HG03064 (cell line): ENCODE measurements at regions not wholly inside any gene's neighbourhood (a gene's known extent, or its start where the extent isn't known, plus 50 kb on each side); places are given as distances from the start of the nearest gene placed in this dataset.

ENCODE experiments used
- ATAC-seq: cut with Tn5 transposase; IDR thresholded peaks from one replicate; pipeline ENCODE4 v1.9.1; 2021; ENCODE audit warnings: low read depth; ENCODE audit not compliant: unreplicated experiment

DNA sequence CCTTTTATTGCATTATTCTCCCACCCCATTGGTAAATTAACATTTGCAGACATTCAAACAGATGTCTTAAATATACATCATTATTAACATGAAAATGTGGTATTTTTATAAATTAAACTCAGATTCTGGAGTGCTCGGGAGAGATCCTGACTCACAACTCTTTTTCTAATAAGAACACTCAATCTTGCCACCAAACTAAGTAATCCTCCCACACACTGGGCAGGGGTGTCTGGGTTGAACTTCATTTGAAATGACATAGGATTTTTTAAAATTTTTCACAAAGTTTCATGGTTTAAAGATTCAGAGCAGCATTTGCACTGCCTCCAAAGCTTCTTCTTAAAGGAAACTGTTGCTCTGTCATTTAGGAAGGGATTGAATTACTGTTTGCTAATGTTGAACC lies 754.3 kb downstream of the MECOM start:
- ATAC-seq = no peak

DNA sequence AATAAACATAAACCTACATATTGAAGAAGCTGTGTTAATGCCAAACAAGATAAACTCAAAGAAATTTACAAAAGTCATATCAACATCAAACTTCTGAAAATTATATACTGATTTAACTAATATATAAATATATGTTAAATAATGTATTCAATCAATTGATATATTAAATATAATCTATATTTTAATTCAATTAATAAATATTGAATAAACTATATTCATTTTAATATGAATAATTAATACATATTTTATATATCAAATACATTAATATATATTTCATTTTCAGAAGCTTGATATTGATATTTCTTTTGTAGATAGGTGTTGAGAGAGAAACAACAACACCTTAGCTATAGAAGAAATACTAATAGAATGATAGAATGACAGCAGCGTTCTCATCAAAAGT lies 768.1 kb downstream of the MECOM start:
- no peak for ATAC-seq

DNA sequence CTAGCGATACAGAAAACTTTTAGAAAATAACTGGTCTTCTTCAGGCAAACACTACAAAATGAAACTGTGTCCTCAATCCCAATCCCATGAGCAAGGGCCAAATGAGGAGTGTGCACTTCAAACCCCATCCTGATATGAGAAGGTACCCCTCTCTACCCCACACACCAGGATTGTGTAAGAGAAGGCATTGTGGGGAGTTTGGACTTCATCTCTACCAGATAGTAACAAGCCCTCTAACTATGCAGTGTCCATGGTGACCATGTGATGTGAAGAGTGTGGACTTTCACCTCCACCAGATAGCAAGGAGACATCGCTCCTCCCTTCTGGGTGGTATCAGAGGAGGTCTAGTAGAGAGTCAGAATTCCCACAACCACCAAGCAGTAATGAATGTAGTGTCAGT lies 769.3 kb downstream of the MECOM start:
- no peak for ATAC-seq

DNA sequence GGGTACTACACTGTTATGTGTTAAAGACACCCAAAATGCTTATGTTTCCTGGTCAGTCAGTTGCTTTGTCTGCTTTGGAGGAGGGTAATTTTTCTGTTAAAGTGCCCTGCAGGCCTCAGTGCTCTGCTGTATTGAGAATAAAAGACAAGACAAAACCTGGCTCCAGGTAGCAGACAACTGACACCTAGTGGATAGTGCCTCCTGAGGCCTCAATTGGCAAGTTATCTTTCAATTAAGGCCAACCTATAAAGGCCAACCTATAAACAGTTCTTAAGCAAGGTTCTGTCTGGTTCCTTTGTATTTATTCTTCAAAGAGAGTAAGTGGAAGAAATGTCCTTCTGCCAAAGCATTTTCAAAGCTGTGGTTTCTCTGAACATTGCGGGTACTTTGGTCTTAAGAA lies 773.8 kb downstream of the MECOM start:
- no peak for ATAC-seq

DNA sequence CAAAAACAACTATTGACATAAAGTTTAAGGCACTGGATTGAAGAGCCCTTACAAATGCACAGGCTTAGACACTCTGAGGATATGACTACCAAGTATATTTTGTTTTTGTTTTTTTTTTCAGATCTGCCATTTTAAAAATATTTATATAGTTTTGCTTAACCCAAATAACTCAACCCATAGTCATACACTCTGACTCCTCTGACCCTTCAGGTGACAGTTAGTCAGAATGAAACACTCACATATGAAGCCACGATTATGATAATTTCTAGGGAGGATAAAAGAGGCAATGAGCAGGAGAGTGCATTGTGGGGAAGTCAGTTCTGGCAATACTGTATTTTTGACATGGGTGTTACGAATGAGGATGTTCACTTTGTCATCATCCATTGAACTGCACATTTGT lies 774.7 kb downstream of the MECOM start:
- ATAC-seq = no peak

DNA sequence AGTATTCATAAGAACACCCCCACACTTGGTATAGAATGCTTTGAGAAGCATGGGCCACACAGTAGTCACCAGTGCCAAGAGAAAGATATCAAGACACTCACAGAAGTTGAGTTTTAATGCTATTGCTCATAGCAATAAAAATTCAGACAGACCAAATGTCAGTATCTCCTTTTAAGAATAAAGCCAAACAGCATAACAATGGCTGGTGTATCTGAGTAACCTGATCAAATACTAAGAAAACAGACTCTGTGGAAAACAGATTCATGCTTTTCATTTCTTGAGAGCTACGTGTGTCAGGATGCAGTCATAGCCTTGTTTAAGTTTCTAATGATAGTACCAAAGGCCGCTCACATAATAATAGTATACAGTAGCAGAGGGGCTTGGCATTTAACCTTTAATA lies 778.5 kb downstream of the MECOM start:
- no peak for ATAC-seq

DNA sequence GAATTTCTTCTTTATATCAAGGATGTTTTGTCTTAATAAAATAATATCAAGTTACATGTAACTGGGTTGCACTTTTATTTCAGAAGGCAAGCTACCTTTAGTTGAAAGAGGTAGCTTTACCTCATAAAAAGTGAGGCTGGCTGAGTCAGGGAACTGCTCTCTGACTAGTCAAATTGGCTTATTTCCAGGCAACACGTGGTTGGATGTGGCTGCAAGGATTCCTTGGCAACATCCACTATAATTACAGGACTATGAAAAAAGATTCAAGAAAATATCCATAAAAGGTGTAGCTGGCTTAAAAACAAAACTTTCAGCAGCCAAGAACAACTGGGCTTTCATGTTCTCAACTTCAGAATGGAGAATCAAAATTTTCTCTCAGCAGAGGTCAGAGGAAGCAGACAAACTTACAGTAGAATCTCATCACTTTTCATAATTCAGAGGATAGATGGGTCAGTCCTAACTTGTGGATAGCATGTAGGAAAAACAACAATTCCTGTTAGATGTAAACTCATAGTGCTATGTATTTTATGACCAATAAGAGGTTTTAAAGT lies 779.1 kb downstream of the MECOM start:
- no peak for ATAC-seq

DNA sequence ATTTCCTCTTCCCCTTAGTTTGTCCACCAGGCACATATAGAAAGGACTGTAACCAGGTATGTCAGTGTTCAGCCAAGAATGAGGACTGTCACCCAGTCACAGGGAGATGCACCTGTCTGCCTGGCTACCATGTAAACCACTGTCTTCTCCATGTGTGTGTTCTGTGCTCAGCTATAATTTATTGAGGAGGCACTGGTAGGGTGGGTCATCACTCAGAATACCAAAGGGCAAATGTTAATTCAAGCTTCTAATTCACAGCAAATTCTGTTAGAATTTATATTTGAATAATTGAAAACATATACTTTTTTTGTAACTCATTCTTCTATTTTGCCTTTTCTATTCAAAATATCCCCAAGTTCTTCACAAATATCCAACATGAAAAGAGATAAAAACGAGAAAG lies 780.4 kb downstream of the MECOM start:
- no peak for ATAC-seq

DNA sequence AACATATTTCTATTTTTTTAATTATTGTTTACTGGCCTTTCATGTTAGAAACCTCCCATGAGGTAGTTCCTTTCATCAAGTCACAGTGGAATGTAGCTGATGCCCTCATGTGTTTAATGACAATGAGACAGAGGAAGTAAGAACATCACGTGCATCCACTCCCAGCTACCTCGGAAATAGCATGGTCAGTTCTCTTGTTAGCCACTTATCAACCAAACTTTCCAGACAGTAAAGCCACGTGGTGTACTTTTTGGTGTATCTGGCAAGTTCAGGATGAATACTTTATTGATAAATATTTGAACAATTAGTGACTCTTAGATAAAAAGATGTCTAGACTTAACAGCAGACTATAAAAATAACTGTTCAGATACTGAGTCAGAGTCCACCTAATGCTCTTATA lies 781.7 kb downstream of the MECOM start:
- ATAC-seq = no peak

DNA sequence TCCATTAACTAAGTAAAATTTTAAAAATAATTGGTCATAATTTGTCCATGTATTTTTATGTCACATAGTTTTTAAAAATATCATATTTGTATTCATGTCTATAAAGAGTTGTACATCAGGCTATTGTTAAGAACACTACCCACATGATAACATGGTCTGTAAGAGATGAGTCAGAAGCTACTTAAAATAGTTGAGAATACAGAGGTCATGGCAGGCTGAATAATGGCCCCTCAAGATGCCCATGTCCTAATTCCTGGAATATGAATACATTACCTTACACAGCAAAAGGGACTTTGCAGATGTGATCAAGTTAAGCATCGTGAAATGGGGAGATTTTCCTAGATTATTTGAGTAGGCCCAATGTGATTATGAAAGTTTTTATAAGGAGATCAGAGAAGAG lies 782.9 kb upstream of the GOLIM4 start:
- ATAC-seq = no peak

DNA sequence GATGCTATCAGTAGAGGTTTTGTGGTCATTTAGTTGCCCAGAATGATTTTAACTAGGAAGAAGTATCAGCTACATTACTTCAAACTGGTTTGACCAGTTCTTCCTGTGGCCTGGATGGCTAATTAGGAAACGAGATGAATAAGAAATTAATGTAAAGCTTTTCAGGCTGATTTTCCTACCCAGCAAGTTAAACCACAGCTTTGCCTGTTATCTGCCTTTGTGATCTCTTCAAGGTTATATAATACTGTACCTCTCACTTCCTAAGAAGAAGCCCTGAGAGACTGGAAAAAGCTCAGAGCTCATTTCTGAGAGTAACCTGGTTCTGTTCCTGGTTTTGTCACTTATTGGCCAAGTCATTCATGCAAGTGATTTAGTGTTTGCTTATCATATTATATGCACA lies 782.2 kb upstream of the GOLIM4 start:
- ATAC-seq = no peak

DNA sequence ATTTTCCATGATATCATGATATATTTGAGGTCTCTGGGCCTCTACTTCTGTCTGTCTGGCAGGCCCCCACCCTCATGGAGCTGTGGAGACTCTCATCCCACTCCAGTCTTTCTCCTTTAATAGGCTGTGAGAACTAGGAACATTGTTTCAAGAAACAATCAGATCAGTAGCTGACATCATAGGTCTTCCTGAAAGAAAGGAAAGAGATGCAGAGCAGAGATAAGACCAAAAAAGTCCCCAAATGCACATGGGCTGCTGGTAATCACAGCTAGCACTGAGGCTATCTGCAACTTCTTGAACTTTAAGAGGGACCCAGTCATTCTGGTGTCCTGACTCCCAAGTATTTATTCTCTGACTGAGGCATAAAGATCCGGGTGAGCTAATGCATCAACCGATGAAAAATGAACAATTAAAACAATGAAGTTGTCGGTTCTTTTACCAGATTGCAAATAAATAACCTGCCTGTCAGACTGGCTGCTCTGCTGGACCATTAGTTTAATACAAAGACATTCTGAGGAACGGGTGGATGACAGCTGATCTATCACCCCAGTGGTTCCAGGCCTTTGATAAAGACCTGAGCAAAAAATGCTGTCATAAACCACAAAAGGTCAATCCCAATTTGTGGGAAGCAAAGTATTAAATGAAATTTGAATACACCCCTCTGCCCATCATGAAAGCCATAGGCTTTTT lies 780.8 kb upstream of the GOLIM4 start:
- ATAC-seq = no peak

DNA sequence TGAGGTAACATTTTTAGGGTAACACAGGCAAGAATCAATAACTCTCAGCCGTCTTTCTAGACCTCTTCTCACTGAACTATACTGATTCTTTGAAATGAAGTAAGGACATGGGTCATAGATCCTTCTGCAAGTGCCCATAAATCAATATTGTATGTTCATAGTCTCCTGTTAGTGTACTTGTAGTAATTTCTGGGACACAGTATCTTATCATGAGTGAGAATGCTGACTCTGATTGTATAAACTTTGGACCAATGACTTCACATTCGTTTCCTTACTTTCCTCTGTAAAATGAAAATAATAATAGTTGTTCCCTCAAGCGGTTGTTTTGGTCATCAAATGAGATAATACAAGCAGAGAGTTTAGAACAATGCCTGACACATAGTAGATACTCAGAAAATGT lies 777.1 kb upstream of the GOLIM4 start:
- ATAC-seq = no peak

DNA sequence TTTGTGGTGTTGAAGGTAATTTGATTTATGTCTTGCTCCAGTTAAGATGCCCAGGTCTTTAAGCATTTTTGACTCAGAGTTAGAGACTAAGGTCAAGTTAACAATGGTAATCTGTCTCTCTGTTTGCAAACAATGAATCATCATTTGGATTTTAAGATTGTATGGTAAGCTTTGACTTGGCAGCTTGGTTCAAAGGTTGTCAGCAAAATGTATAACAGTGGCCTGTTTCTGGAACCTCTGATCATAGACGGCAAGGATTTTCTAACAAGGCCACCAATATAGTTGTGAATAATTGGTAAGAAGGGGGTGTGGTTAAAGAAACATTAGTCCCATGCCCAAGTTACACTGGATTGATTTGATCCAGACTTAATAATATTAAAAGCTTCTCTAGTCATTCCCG lies 775.2 kb upstream of the GOLIM4 start:
- no peak for ATAC-seq

DNA sequence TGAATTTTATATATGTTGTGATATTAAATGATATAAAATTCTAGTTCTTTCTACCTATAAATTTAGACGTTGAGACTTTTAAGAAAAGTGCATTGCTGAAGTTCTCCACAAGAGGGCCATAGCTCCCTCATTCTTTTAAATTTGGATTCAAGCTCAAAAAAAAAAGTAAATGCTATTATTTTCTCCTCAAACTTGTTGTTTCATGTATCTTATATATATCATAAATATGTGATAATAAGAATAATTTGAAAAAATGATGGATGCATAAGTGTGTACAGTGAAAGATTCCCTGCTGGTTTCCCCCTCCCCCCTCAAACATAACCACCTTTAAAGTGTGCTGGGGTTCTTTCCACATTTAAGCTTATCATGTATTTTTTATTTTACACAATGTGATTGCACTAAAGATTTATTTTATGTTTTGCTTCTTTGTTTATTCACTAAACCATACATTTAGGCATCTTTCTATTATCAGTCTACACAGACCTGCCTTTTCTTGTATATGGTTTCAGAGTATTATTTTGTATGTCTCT lies 769.4 kb upstream of the GOLIM4 start:
- ATAC-seq = no peak

DNA sequence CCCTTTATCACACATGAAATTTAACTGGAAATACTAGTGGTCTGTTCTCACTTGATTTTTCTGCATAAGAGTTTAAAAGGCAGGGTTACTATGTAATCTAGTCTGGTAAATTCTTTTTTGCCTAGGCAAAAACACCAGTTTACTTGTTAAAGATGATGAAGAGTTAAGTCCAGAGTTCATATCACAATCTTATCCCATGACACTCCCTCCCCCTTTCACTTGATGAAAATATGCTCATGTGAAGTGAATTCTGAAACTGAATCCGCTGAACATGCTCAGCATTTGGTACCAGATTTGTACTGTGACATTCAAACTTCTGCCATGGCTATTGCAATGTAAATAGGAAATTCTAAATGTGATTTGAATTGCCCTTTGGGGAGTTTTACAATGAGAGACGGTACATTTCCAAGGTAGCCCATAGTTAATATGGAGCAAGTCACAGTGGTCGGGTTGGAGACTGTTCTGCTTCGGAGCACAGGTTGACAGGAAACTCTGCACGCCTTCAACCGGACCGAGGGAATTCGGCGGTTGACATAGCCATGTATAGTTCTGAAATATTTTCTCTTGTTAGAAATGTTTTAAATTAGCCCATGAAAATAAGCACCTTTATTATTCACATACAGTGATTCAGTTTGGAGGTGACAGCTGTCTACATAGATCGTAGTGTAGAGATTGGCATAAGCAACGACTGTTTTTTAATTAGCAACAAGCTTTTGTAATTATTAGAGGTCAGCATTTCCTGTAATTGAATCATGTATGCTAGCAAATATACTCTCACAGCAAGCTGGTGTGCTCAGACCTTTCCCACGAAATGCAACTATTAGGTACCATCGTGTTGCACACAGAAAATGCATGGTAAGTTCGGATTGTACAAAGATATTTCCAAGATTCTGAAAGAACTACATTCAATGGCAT lies 768.6 kb upstream of the GOLIM4 start:
- ATAC-seq = no peak

DNA sequence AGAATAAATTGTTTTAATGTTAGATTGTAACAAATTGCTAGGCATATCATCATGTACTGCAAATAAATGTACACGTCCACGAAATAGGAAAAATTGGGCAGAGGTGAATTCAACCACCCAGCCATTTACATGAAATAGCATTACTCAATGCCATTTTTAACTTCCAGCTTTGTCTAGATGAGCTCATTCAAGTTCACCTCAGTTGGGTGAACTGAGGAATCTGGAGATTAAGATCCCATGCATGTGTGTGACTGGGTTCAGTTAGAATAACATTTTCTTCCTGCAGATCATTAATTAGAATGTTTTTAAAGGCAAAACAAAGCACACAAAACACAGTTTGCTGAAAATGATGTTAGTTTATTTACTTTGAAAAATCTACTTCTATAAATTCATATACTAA lies 767.8 kb upstream of the GOLIM4 start:
- no peak for ATAC-seq

DNA sequence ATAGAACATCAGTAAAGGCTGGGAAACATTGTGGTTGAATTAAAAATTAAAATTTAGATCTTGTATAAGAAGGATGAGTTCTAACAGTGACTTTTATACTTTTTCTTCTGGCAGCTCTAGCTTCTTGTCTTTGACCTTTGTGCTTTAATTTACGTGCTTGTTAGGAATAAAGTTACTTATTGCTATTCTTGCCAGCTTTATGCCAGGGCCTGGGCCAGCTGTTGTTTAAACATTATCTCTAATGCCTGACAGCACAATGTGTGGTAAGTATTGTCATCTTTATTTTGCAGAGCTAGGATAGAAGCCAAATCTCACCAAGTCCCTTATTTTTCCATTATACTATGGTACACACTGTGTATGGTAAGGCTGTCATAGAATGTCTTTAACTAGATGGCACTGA lies 766.7 kb upstream of the GOLIM4 start:
- ATAC-seq = no peak

DNA sequence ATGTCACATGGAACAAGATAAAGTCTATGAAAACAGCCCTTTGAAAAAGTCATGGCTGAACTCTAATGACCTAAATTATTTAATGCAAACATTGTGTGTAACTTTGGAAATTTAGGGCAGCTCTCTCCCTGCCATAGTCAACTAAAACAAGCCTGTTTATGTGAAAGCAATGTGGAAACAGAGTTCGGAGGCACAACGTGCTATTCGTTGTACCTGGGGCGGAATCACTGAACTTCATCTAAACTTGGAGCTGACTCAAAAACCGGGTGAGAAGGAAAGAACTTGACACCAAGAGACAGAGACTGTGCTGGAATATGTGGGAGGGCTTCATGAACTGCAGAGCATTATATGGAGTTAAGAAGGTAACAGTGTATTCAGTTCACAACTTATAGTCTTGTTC lies 764.9 kb upstream of the GOLIM4 start:
- no peak for ATAC-seq

DNA sequence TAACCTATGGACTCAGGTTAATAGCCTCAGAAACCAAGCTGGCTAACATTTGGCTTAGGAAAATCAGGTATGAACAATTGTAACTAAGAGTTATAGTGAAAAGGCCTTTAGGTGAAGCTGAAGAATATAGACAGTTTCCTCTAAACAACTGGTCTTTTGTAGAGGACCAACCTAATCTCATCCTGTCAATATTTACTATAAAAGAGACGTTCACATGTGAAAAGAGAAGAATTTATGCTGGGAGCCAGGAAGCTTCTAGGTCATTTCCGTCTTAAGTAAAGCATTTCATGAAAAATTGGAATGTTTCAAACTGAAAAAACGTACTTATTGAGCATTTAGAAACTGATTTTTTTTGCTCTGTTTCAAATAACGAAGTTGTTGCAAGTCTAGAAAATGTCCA lies 764.3 kb upstream of the GOLIM4 start:
- no peak for ATAC-seq

DNA sequence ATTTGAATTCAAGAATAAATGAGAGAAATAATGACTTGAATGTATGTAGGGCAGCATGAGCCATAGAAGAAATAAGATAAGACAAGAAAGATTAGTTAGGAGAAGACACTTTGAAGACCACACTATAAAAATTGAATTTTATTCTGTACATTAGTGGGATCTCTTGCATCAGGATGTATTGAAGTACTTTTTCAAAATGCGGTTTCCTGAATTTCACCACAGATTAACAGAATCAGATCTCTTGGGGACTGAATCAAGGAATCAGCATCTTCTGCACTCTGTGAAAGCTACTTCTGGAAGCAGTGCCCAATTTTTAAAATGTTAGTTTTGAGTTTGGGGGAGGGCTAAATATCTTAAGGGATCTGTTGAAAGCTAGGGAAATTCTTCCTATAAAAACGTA lies 763.9 kb upstream of the GOLIM4 start:
- ATAC-seq = no peak

DNA sequence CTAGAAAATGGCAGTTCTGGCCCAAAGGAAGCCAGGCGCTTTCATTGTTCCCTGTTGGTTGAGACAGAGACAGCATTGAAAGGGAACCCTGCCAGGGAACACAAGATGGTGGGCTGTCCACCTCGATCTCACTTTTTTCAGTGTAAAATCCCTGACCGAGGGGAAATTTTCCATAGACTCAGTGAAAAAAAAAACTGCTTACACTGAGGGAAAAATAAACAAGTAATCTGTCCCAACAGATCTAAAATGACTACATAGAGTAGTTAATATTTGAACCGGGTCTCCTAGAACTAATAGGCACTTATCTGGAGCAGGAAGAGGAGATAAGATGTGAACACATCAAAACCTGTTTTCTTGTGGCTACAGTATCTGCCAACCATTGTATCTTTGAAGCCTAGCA lies 763.4 kb upstream of the GOLIM4 start:
- ATAC-seq = no peak
